ENCODE measurements at regions not wholly inside any gene's neighbourhood (a gene's known extent, or its start where the extent isn't known, plus 50 kb on each side); places are given as distances from the start of the nearest gene placed in this dataset.

GRCh38 chr13:97564956-97565355, 131.0 kb downstream of the RAP2A start:
- no peaks in the 10 kb centered on the region for H3K36me3 ChIP-seq (ENCODE audit: control insufficient read depth, insufficient read depth, low read length)
- no peaks in the 10 kb centered on the region for H3K9me3 ChIP-seq (ENCODE audit: control insufficient read depth, insufficient read depth, low read depth, low read length)
- in situ Hi-C loops (cut with HindIII; ENCODE audit: low pct_unique_long_range_greater_than_20kb, low sequenced_read_pairs) (no loop called here), intact Hi-C loops (cut with micrococcal nuclease; ENCODE audit: unreplicated experiment) (no loop called here)
- no peak overlapping the region for H3K4me3 ChIP-seq (ENCODE audit: low read depth in 2 of 2, low read length in 2 of 2)
- DNase-seq (ENCODE audit: low read depth, low spot score) (no peak), ATAC-seq (no peak)
- H3K4me1 ChIP-seq (ENCODE audit: control insufficient read depth, insufficient read depth, low read length): no peaks in the 10 kb centered on the region
- POLR2A ChIA-PET: no interaction called here
- BruUV-seq (replicated peaks): no TSS peak
- TF ChIP-seq REST (IDR thresholded peaks at IDR 0.05; ENCODE audit: insufficient read depth in 1 of 2, low read depth in 2 of 2, low read length in 1 of 2): no peak
- TF ChIP-seq TCF7L2 (IDR thresholded peaks at IDR 0.05; ENCODE audit: low read depth, low read length): no peak
- TF ChIP-seq SIN3A (IDR thresholded peaks at IDR 0.05; ENCODE audit: borderline replicate concordance, insufficient read depth, low read depth, low read length): no peak
- TF ChIP-seq POLR2AphosphoS5 (IDR thresholded peaks at IDR 0.05; ENCODE audit: low read depth, low read length): no peak
- TF ChIP-seq CTCF (IDR thresholded peaks at IDR 0.05): no peak
- H3K27ac ChIP-seq (ENCODE audit: low read length): no peak overlapping the region
- H3K27me3 ChIP-seq (ENCODE audit: control insufficient read depth, insufficient read depth, low read length): no peaks in the 10 kb centered on the region; the same call in 1 of the 2 replicates
- CTCF ChIA-PET: no interaction called here

GRCh38 chr13:97565906-97566305, 131.9 kb downstream of the RAP2A start:
- TF ChIP-seq CTCF (IDR thresholded peaks at IDR 0.05): no peak
- Histone ChIP-seq H3K4me3 (ENCODE audit: low read depth in 2 of 2, low read length in 2 of 2) (no peak overlapping the region), H3K4me1 (ENCODE audit: control insufficient read depth, insufficient read depth, low read length) (no peaks in the 10 kb centered on the region), H3K27ac (ENCODE audit: low read length) (no peak overlapping the region), H3K9me3 (ENCODE audit: control insufficient read depth, insufficient read depth, low read depth, low read length) (no peaks in the 10 kb centered on the region), H3K36me3 (ENCODE audit: control insufficient read depth, insufficient read depth, low read length) (no peaks in the 10 kb centered on the region), H3K27me3 (ENCODE audit: control insufficient read depth, insufficient read depth, low read length) (no peaks in the 10 kb centered on the region; the same call in 1 of the 2 replicates)
- no TSS peak for BruUV-seq (replicated peaks)
- ChIA-PET POLR2A (no interaction called here), CTCF (no interaction called here)
- intact Hi-C loops (cut with micrococcal nuclease; ENCODE audit: unreplicated experiment): no loop called here
- DNase-seq (ENCODE audit: low read depth, low spot score): no peak
- in situ Hi-C loops (cut with HindIII; ENCODE audit: low pct_unique_long_range_greater_than_20kb, low sequenced_read_pairs): no loop called here
- no peak for ATAC-seq

GRCh38 chr13:97566907-97567306, 132.9 kb downstream of the RAP2A start:
- Histone ChIP-seq H3K36me3 (ENCODE audit: control insufficient read depth, insufficient read depth, low read length) (no peaks in the 10 kb centered on the region), H3K4me3 (ENCODE audit: low read depth in 2 of 2, low read length in 2 of 2) (no peak overlapping the region), H3K9me3 (ENCODE audit: control insufficient read depth, insufficient read depth, low read depth, low read length) (no peaks in the 10 kb centered on the region), H3K27ac (ENCODE audit: low read length) (no peak overlapping the region), H3K4me1 (ENCODE audit: control insufficient read depth, insufficient read depth, low read length) (no peaks in the 10 kb centered on the region), H3K27me3 (ENCODE audit: control insufficient read depth, insufficient read depth, low read length) (no peaks in the 10 kb centered on the region; the same call in 1 of the 2 replicates)
- ChIA-PET CTCF (no interaction called here), POLR2A (no interaction called here)
- peak; percentile 18; the same call in 1 of the 2 replicates for TF ChIP-seq CTCF (IDR thresholded peaks at IDR 0.05)
- no peak for TF ChIP-seq POLR2AphosphoS5 (IDR thresholded peaks at IDR 0.05; ENCODE audit: low read depth, low read length)
- ATAC-seq (no peak), DNase-seq (ENCODE audit: low read depth, low spot score) (no peak)
- BruUV-seq (replicated peaks): no TSS peak
- intact Hi-C loops (cut with micrococcal nuclease; ENCODE audit: unreplicated experiment) (no loop called here), in situ Hi-C loops (cut with HindIII; ENCODE audit: low pct_unique_long_range_greater_than_20kb, low sequenced_read_pairs) (no loop called here)
